ENCODE measurements at regions not wholly inside any gene's neighbourhood (a gene's known extent, or its start where the extent isn't known, plus 50 kb on each side); places are given as distances from the start of the nearest gene placed in this dataset.
"Not testable (repeated sequence)": the region's sequence is repeated elsewhere in the genome, so short reads cannot be mapped to it uniquely, and the experiment has no call there.

GRCh38 chr7:9505516-9505915, 1072.1 kb downstream of the NXPH1 start:
- DNase-seq (ENCODE audit: low spot score), result no peak

GRCh38 chr7:9507290-9507689, 1073.9 kb downstream of the NXPH1 start:
- DNase-seq (ENCODE audit: low spot score), result no peak

- DNase-seq (ENCODE audit: low spot score), result no peak
These were observed 1083.3 kb downstream of the NXPH1 start for GRCh38 chr7:9516662-9517061.

- no peak for DNase-seq (ENCODE audit: low spot score)
These were observed 1090.2 kb downstream of the NXPH1 start for GRCh38 chr7:9523579-9523978.

- DNase-seq (ENCODE audit: low spot score), result not testable (repeated sequence)
These were observed 1119.0 kb downstream of the NXPH1 start for GRCh38 chr7:9552431-9552830.

- no peak for DNase-seq (ENCODE audit: low spot score)
These were observed 1124.4 kb downstream of the NXPH1 start for GRCh38 chr7:9557853-9558252.

- DNase-seq (ENCODE audit: low spot score), result no peak
These were observed 1142.3 kb downstream of the NXPH1 start for GRCh38 chr7:9575716-9576115.

- DNase-seq (ENCODE audit: low spot score), result no peak
These were observed 1149.4 kb downstream of the NXPH1 start for GRCh38 chr7:9582824-9583223.

- no peak for DNase-seq (ENCODE audit: low spot score)
These were observed 1165.0 kb downstream of the NXPH1 start for GRCh38 chr7:9598411-9598810.

GRCh38 chr7:9600974-9601373, 1167.6 kb downstream of the NXPH1 start:
- DNase-seq (ENCODE audit: low spot score), result no peak

- no peak for DNase-seq (ENCODE audit: low spot score)
These were observed 1169.9 kb downstream of the NXPH1 start for GRCh38 chr7:9603291-9603690.

GRCh38 chr7:9608560-9608959, 1175.2 kb downstream of the NXPH1 start:
- no peak for DNase-seq (ENCODE audit: low spot score)

GRCh38 chr7:9620899-9621298, 1187.5 kb downstream of the NXPH1 start:
- DNase-seq (ENCODE audit: low spot score), result not testable (repeated sequence)

- DNase-seq (ENCODE audit: low spot score), result not testable (repeated sequence)
These were observed 1188.0 kb downstream of the NXPH1 start for GRCh38 chr7:9621306-9621902.

GRCh38 chr7:9621927-9622326, 1188.5 kb downstream of the NXPH1 start:
- no peak for DNase-seq (ENCODE audit: low spot score)

- DNase-seq (ENCODE audit: low spot score), result no peak
These were observed 1192.5 kb downstream of the NXPH1 start for GRCh38 chr7:9625953-9626352.

GRCh38 chr7:9645756-9646155, 1212.3 kb downstream of the NXPH1 start:
- no peak for DNase-seq (ENCODE audit: low spot score)

- DNase-seq (ENCODE audit: low spot score), result no peak
These were observed 1223.8 kb downstream of the NXPH1 start for GRCh38 chr7:9657257-9657656.

- DNase-seq (ENCODE audit: low spot score), result no peak
These were observed 1238.8 kb downstream of the NXPH1 start for GRCh38 chr7:9671979-9672917.

GRCh38 chr7:9680713-9681112, 1247.3 kb downstream of the NXPH1 start:
- DNase-seq (ENCODE audit: low spot score), result no peak

- DNase-seq (ENCODE audit: low spot score), result no peak
These were observed 1247.9 kb downstream of the NXPH1 start for GRCh38 chr7:9681284-9681683.

- no peak for DNase-seq (ENCODE audit: low spot score)
These were observed 1257.9 kb downstream of the NXPH1 start for GRCh38 chr7:9691286-9691685.

- DNase-seq (ENCODE audit: low spot score), result no peak
These were observed 1265.0 kb downstream of the NXPH1 start for GRCh38 chr7:9698375-9698774.

- DNase-seq (ENCODE audit: low spot score), result no peak
These were observed 1264.5 kb upstream of the PHF14 start for GRCh38 chr7:9709216-9709615.

Measured in hematopoietic multipotent progenitor cell treated with erythropoietin and hydrocortisone succinate and interleukin-3 and kit ligand, for 15 days (in vitro differentiated cells).